ENCODE measurements at regions not wholly inside any gene's neighbourhood (a gene's known extent, or its start where the extent isn't known, plus 50 kb on each side); places are given as distances from the start of the nearest gene placed in this dataset.
A peak's percentile ranks its signal among the peaks of the same experiment; 100 is the strongest.

GRCh38 chr10:9605231-9605630, 1412.4 kb upstream of the CELF2 start:
- H3K27ac Mint-ChIP-seq (ENCODE audit: unreplicated experiment) = no peak overlapping the region
- no peaks in the 10 kb centered on the region for H3K4me1 Mint-ChIP-seq (ENCODE audit: low read depth, unreplicated experiment)
- no peaks in the 10 kb centered on the region for H3K27me3 Mint-ChIP-seq (ENCODE audit: low read depth, unreplicated experiment)
- H3K36me3 ChIP-seq (ENCODE audit: insufficient read depth, low read length) = no peaks in the 10 kb centered on the region
- no peak overlapping the region for H3K4me3 ChIP-seq (ENCODE audit: insufficient read depth, low read depth, low read length)
- H3K9me3 Mint-ChIP-seq (ENCODE audit: unreplicated experiment) = no peaks in the 10 kb centered on the region
- no peaks in the 10 kb centered on the region for H3K79me2 ChIP-seq (ENCODE audit: insufficient read depth, low read length)
- H3K4me3 Mint-ChIP-seq (ENCODE audit: unreplicated experiment) = no peak overlapping the region
- H3K4me1 ChIP-seq (ENCODE audit: insufficient read depth, low read length) = no peaks in the 10 kb centered on the region
- TF ChIP-seq CTCF (IDR thresholded peaks at IDR 0.05; ENCODE audit: insufficient read depth, low read depth, low read length) (no peak), EZH2 (IDR thresholded peaks at IDR 0.05; ENCODE audit: insufficient read depth, low read length) (no peak)
- H3K9ac ChIP-seq (ENCODE audit: low read length) = no peak overlapping the region
- no peak overlapping the region for H3K4me2 ChIP-seq (ENCODE audit: low read length)
- no peak overlapping the region for H3K27ac ChIP-seq (ENCODE audit: low read depth, low read length)
- H2AFZ ChIP-seq (ENCODE audit: low read depth, low read length) = no peak overlapping the region
- no peaks in the 10 kb centered on the region for H3K9me3 ChIP-seq (ENCODE audit: insufficient read depth, low read depth, low read length)
- FAIRE-seq (no peak), DNase-seq (ENCODE audit: low read depth) (no peak)
- no peaks in the 10 kb centered on the region for H4K20me1 ChIP-seq (ENCODE audit: insufficient read depth, low read length)
- no peaks in the 10 kb centered on the region for H3K36me3 Mint-ChIP-seq (ENCODE audit: low read depth, unreplicated experiment)
- no peaks in the 10 kb centered on the region for H3K27me3 ChIP-seq (ENCODE audit: insufficient read depth, low read length)

- Histone ChIP-seq H3K9me3 (ENCODE audit: insufficient read depth, low read depth, low read length) (no peaks in the 10 kb centered on the region), H2AFZ (ENCODE audit: low read depth, low read length) (no peak overlapping the region), H4K20me1 (ENCODE audit: insufficient read depth, low read length) (no peaks in the 10 kb centered on the region), H3K4me3 (ENCODE audit: insufficient read depth, low read depth, low read length) (no peak overlapping the region), H3K4me2 (ENCODE audit: low read length) (no peak overlapping the region), H3K27ac (ENCODE audit: low read depth, low read length) (no peak overlapping the region), H3K79me2 (ENCODE audit: insufficient read depth, low read length) (no peaks in the 10 kb centered on the region), H3K36me3 (ENCODE audit: insufficient read depth, low read length) (no peaks in the 10 kb centered on the region), H3K27me3 (ENCODE audit: insufficient read depth, low read length) (no peaks in the 10 kb centered on the region), H3K4me1 (ENCODE audit: insufficient read depth, low read length) (no peaks in the 10 kb centered on the region), H3K9ac (ENCODE audit: low read length) (no peak overlapping the region)
- TF ChIP-seq CTCF (IDR thresholded peaks at IDR 0.05; ENCODE audit: insufficient read depth, low read depth, low read length) (peak; percentile 39), EZH2 (IDR thresholded peaks at IDR 0.05; ENCODE audit: insufficient read depth, low read length) (no peak)
- Mint-ChIP-seq H3K27ac (ENCODE audit: unreplicated experiment) (no peak overlapping the region), H3K27me3 (ENCODE audit: low read depth, unreplicated experiment) (no peaks in the 10 kb centered on the region), H3K36me3 (ENCODE audit: low read depth, unreplicated experiment) (no peaks in the 10 kb centered on the region), H3K9me3 (ENCODE audit: unreplicated experiment) (no peaks in the 10 kb centered on the region), H3K4me3 (ENCODE audit: unreplicated experiment) (no peak overlapping the region), H3K4me1 (ENCODE audit: low read depth, unreplicated experiment) (no peaks in the 10 kb centered on the region)
- peak; percentile 4 for DNase-seq (ENCODE audit: low read depth)
- no peak for FAIRE-seq
These were observed 1409.1 kb upstream of the CELF2 start for GRCh38 chr10:9608602-9609001.

GRCh38 chr10:9613338-9614075, 1404.2 kb upstream of the CELF2 start:
- no peak overlapping the region for H3K4me3 Mint-ChIP-seq (ENCODE audit: unreplicated experiment)
- Histone ChIP-seq H3K4me2 (ENCODE audit: low read length) (no peak overlapping the region), H3K4me3 (ENCODE audit: insufficient read depth, low read depth, low read length) (no peak overlapping the region), H3K36me3 (ENCODE audit: insufficient read depth, low read length) (no peaks in the 10 kb centered on the region), H3K9me3 (ENCODE audit: insufficient read depth, low read depth, low read length) (no peaks in the 10 kb centered on the region), H4K20me1 (ENCODE audit: insufficient read depth, low read length) (no peaks in the 10 kb centered on the region), H3K27me3 (ENCODE audit: insufficient read depth, low read length) (no peaks in the 10 kb centered on the region), H3K79me2 (ENCODE audit: insufficient read depth, low read length) (no peaks in the 10 kb centered on the region), H3K4me1 (ENCODE audit: insufficient read depth, low read length) (no peaks in the 10 kb centered on the region), H3K27ac (ENCODE audit: low read depth, low read length) (no peak overlapping the region), H3K9ac (ENCODE audit: low read length) (no peak overlapping the region), H2AFZ (ENCODE audit: low read depth, low read length) (no peak overlapping the region)
- TF ChIP-seq EZH2 (IDR thresholded peaks at IDR 0.05; ENCODE audit: insufficient read depth, low read length) (no peak), CTCF (IDR thresholded peaks at IDR 0.05; ENCODE audit: insufficient read depth, low read depth, low read length) (no peak)
- DNase-seq (ENCODE audit: low read depth) = no peak
- H3K9me3 Mint-ChIP-seq (ENCODE audit: unreplicated experiment) = no peaks in the 10 kb centered on the region
- no peaks in the 10 kb centered on the region for H3K27me3 Mint-ChIP-seq (ENCODE audit: low read depth, unreplicated experiment)
- no peaks in the 10 kb centered on the region for H3K4me1 Mint-ChIP-seq (ENCODE audit: low read depth, unreplicated experiment)
- H3K36me3 Mint-ChIP-seq (ENCODE audit: low read depth, unreplicated experiment) = no peaks in the 10 kb centered on the region
- FAIRE-seq = no peak
- peak overlapping the region; percentile 56 for H3K27ac Mint-ChIP-seq (ENCODE audit: unreplicated experiment)
